Liver (tissue), 8 donors: ENCODE measurements at regions not wholly inside any gene's neighbourhood (a gene's known extent, or its start where the extent isn't known, plus 50 kb on each side); places are given as distances from the start of the nearest gene placed in this dataset.

Source experiments
- DNase-seq: peaks from one replicate; pipeline ENCODE4 v3.0.0-alpha.2; 2017; ENCODE audit warnings: low spot score
- H3K27ac ChIP-seq, 2 donors: one replicate each; pipeline ENCODE4 v1.7.0; 2013; ENCODE audit warnings: inconsistent platforms in 2 of 2, low read length in 2 of 2, control low read depth in 1 of 2, low read depth in 1 of 2, mild to moderate bottlenecking in 1 of 2
- H3K27me3 ChIP-seq, 4 donors: one replicate each; pipeline versions ENCODE4 v1.6.1 to v1.7.0; 2013; ENCODE audit warnings: low read length in 3 of 4, inconsistent platforms in 1 of 4, mild to moderate bottlenecking in 1 of 4, moderate library complexity in 1 of 4; ENCODE audit not compliant: control insufficient read depth in 4 of 4, insufficient read depth in 4 of 4
- H3K36me3 ChIP-seq, 4 donors: one replicate each; pipeline versions ENCODE4 v1.6.1 to v1.7.0; 2013; ENCODE audit warnings: low read length in 3 of 4, mild to moderate bottlenecking in 3 of 4, low read depth in 1 of 4, moderate library complexity in 1 of 4; ENCODE audit not compliant: control insufficient read depth in 4 of 4, insufficient read depth in 3 of 4
- H3K4me1 ChIP-seq, 4 donors: one replicate each; pipeline versions ENCODE4 v1.6.1 to v1.7.0; 2013; ENCODE audit warnings: low read length in 3 of 4, mild to moderate bottlenecking in 3 of 4, moderate library complexity in 1 of 4; ENCODE audit not compliant: control insufficient read depth in 4 of 4, insufficient read depth in 4 of 4
- H3K4me3 ChIP-seq, 3 donors: one replicate each; pipeline versions ENCODE4 v1.6.1 to v1.7.0; 2013; ENCODE audit warnings: low read length in 3 of 3, control low read depth in 1 of 3, low read depth in 1 of 3, mild to moderate bottlenecking in 1 of 3
- H3K9ac ChIP-seq, 2 donors: one replicate each; pipeline ENCODE4 v1.7.0; 2013; ENCODE audit warnings: low read length in 2 of 2, mild to moderate bottlenecking in 2 of 2, moderate library complexity in 2 of 2, control low read depth in 1 of 2, low read depth in 1 of 2
- H3K9me3 ChIP-seq, 4 donors: one replicate each; pipeline versions ENCODE4 v1.6.1 to v1.7.0; 2013; ENCODE audit warnings: low read length in 3 of 4; ENCODE audit not compliant: control insufficient read depth in 4 of 4
- ATF3 ChIP-seq: IDR thresholded peaks from 2 replicates; pipeline ENCODE4 v1.6.1; 2016; ENCODE audit warnings: antibody characterized with exemption
- CTCF ChIP-seq: fragments of 150-350 bp; IDR thresholded peaks from 2 replicates; pipeline ENCODE4 v1.5.1; 2017; ENCODE audit warnings: improper control_type of control experiment, low read depth, low read length; ENCODE audit not compliant: missing input control
- EGR1 ChIP-seq, 2 donors: IDR thresholded peaks; 2 replicates each; pipeline ENCODE4 v1.6.1; 2016 to 2018; ENCODE audit warnings: antibody characterized with exemption in 2 of 2, low read depth in 2 of 2
- FOXA1 ChIP-seq: IDR thresholded peaks from 2 replicates; pipeline ENCODE4 v1.6.1; 2016; ENCODE audit warnings: antibody characterized with exemption
- FOXA2 ChIP-seq: IDR thresholded peaks from 2 replicates; pipeline ENCODE4 v1.6.1; 2016; ENCODE audit warnings: antibody characterized with exemption
- GABPA ChIP-seq, 2 donors: IDR thresholded peaks in 1 of 2; conservative IDR thresholded peaks in 1 of 2; 2 replicates each; pipeline ENCODE4 v1.6.1; 2016; ENCODE audit warnings: antibody characterized with exemption in 2 of 2, mild to moderate bottlenecking in 1 of 2, moderate library complexity in 1 of 2
- HNF4A ChIP-seq, 2 donors: conservative IDR thresholded peaks; 2 replicates each; pipeline ENCODE4 v1.6.1; 2016; ENCODE audit warnings: antibody characterized with exemption in 2 of 2, mild to moderate bottlenecking in 2 of 2
- JUND ChIP-seq, 2 donors: IDR thresholded peaks; 2 replicates each; pipeline ENCODE4 v1.6.1; 2016; ENCODE audit warnings: antibody characterized with exemption in 2 of 2
- MAX ChIP-seq: IDR thresholded peaks from 2 replicates; pipeline ENCODE4 v1.6.1; 2016; ENCODE audit warnings: antibody characterized with exemption
- NR2F2 ChIP-seq: IDR thresholded peaks from 2 replicates; pipeline ENCODE4 v1.6.1; 2016; ENCODE audit warnings: antibody characterized with exemption
- RAD21 ChIP-seq, 2 donors: IDR thresholded peaks; 2 replicates each; pipeline ENCODE4 v1.6.1; 2016; ENCODE audit warnings: antibody characterized with exemption in 2 of 2, mild to moderate bottlenecking in 2 of 2
- REST ChIP-seq: IDR thresholded peaks from 2 replicates; pipeline ENCODE4 v1.6.1; 2016; ENCODE audit warnings: antibody characterized with exemption, mild to moderate bottlenecking
- RXRA ChIP-seq, 2 donors: IDR thresholded peaks; 2 replicates each; pipeline ENCODE4 v1.6.1; 2017 to 2018; ENCODE audit warnings: antibody characterized with exemption in 2 of 2, mild to moderate bottlenecking in 1 of 2
- SP1 ChIP-seq: IDR thresholded peaks from 2 replicates; pipeline ENCODE4 v1.6.1; 2018; ENCODE audit warnings: antibody characterized with exemption, mild to moderate bottlenecking
- TAF1 ChIP-seq: conservative IDR thresholded peaks from 2 replicates; pipeline ENCODE4 v1.6.1; 2016; ENCODE audit warnings: antibody characterized with exemption, mild to moderate bottlenecking
- YY1 ChIP-seq: IDR thresholded peaks from 2 replicates; pipeline ENCODE4 v1.6.1; 2016; ENCODE audit warnings: antibody characterized with exemption, mild to moderate bottlenecking
- ZBTB33 ChIP-seq: IDR thresholded peaks from 2 replicates; pipeline ENCODE4 v1.6.1; 2016; ENCODE audit warnings: antibody characterized with exemption
- WGBS: extraction: QIAGEN DNeasy Blood & Tissue Kit; methylation state at CpG from one replicate; pipeline ENCODE4 v1.1.7; 2013; 5-methylcytosine and 5-hydroxymethylcytosine counted together
- donor health status: healthy.
- donor health status: healthy.
- donor health status: healthy.
- donor health status: healthy.
- donor health status: healthy.

GRCh38 chr3:72217570-72217969, 432.6 kb upstream of the PROK2 start:
- Histone ChIP-seq H3K9ac (no peak overlapping the region), H3K27me3 (no peaks in the 10 kb centered on the region), H3K4me3 (no peak overlapping the region), H3K36me3 (no peaks in the 10 kb centered on the region), H3K27ac (no peak overlapping the region), H3K4me1 (no peaks in the 10 kb centered on the region), H3K9me3 (no peaks in the 10 kb centered on the region)
- DNase-seq = no peak
- 90% methylated on average over 7 of the region's 7 CpGs for WGBS
- TF ChIP-seq FOXA2 = no peak
- TF ChIP-seq CTCF = no peak
- TF ChIP-seq SP1 = no peak
- TF ChIP-seq RXRA (IDR thresholded peaks at IDR 0.05) = no peak
- no peak for TF ChIP-seq MAX
- TF ChIP-seq REST = no peak
- TF ChIP-seq HNF4A (conservative IDR thresholded peaks at IDR 0.05) = no peak
- no peak for TF ChIP-seq YY1
- no peak for TF ChIP-seq FOXA1
- no peak for TF ChIP-seq EGR1 (IDR thresholded peaks at IDR 0.05; ENCODE audit: low read depth in 2 of 2)
- TF ChIP-seq RAD21 (IDR thresholded peaks at IDR 0.05) = no peak
- no peak for TF ChIP-seq ATF3
- no peak for TF ChIP-seq NR2F2

GRCh38 chr3:72214066-72214951, 429.4 kb upstream of the PROK2 start:
- Histone ChIP-seq H3K27ac (no peak overlapping the region), H3K27me3 (no peaks in the 10 kb centered on the region), H3K4me3 (no peak overlapping the region), H3K9ac (no peak overlapping the region), H3K4me1 (no peaks in the 10 kb centered on the region), H3K9me3 (no peaks in the 10 kb centered on the region), H3K36me3 (no peaks in the 10 kb centered on the region)
- TF ChIP-seq ATF3 = no peak
- TF ChIP-seq SP1 = no peak
- TF ChIP-seq ZBTB33 = no peak
- TF ChIP-seq RAD21 (IDR thresholded peaks at IDR 0.05) = no peak
- TF ChIP-seq GABPA (IDR thresholded peaks at IDR 0.05 in 1 of 2, conservative IDR thresholded peaks at IDR 0.05 in 1 of 2) = no peak
- no peak for TF ChIP-seq YY1
- TF ChIP-seq JUND (IDR thresholded peaks at IDR 0.05) = no peak
- TF ChIP-seq NR2F2 = no peak
- no peak for TF ChIP-seq RXRA (IDR thresholded peaks at IDR 0.05)
- TF ChIP-seq TAF1 = no peak
- 90% methylated on average over 11 of the region's 11 CpGs for WGBS
- no peak for DNase-seq
